CD14-positive monocyte (primary cell): ENCODE measurements at regions not wholly inside any gene's neighbourhood (a gene's known extent, or its start where the extent isn't known, plus 50 kb on each side); places are given as distances from the start of the nearest gene placed in this dataset.

Experiments used
- DNase-seq, 3 donors: peaks; one replicate each; pipeline ENCODE4 v3.0.0-alpha.2; 2011 to 2022
- H2AFZ ChIP-seq: 2 replicates; pipeline ENCODE4 v1.6.0; 2012; ENCODE audit warnings: mild to moderate bottlenecking, low read depth, low read length, inconsistent platforms; ENCODE audit not compliant: insufficient read depth, poor library complexity, severe bottlenecking
- H3K27ac ChIP-seq, 2 donors: 1 replicate in 1 of 2; 2 replicates in 1 of 2; pipeline ENCODE4 v1.5.1; 2012 to 2013; ENCODE audit warnings: low read length in 2 of 2, control low read depth in 1 of 2, inconsistent platforms in 1 of 2, low read depth in 1 of 2, mild to moderate bottlenecking in 1 of 2
- H3K27me3 ChIP-seq, 2 donors: one replicate each; pipeline versions ENCODE4 v1.6.0 to v1.6.1; 2011 to 2013; ENCODE audit warnings: low read length in 2 of 2; ENCODE audit not compliant: control insufficient read depth in 2 of 2, insufficient read depth in 2 of 2
- H3K36me3 ChIP-seq, 2 donors: replicated peaks in 1 of 2; 1 replicate in 1 of 2; 2 replicates in 1 of 2; pipeline versions ENCODE4 v1.5.1 to v1.6.1; 2012 to 2013; ENCODE audit warnings: low read length in 2 of 2, control low read depth in 1 of 2, inconsistent platforms in 1 of 2, mild to moderate bottlenecking in 1 of 2; ENCODE audit not compliant: insufficient read depth in 2 of 2, control insufficient read depth in 1 of 2
- H3K4me1 ChIP-seq, 2 donors: 1 replicate in 1 of 2; 2 replicates in 1 of 2; pipeline versions ENCODE4 v1.5.1 to v1.6.1; 2012 to 2013; ENCODE audit warnings: low read length in 2 of 2, control low read depth in 1 of 2, inconsistent platforms in 1 of 2, mild to moderate bottlenecking in 1 of 2, moderate library complexity in 1 of 2; ENCODE audit not compliant: insufficient read depth in 2 of 2, control insufficient read depth in 1 of 2
- H3K4me2 ChIP-seq: replicated peaks from 2 replicates; pipeline ENCODE3; 2012; ENCODE audit warnings: low read length, moderate library complexity, mild to moderate bottlenecking; ENCODE audit not compliant: poor library complexity, severe bottlenecking; ENCODE audit errors: extremely low read depth
- H3K4me3 ChIP-seq, 3 experiments: fragments of 200-600 bp in 1 of 3; sonication (generic) in 1 of 3; replicated peaks in 1 of 3; 1 replicate in 2 of 3; 2 replicates in 1 of 3; pipeline ENCODE4 v1.5.1; 2011 to 2013; ENCODE audit warnings: low read length in 3 of 3, mild to moderate bottlenecking in 3 of 3, control low read depth in 2 of 3, low read depth in 2 of 3, inconsistent platforms in 1 of 3, moderate library complexity in 1 of 3
- H3K79me2 ChIP-seq: 2 replicates; pipeline ENCODE4 v1.6.0; 2012; ENCODE audit warnings: mild to moderate bottlenecking, control low read depth, inconsistent platforms, low read length, moderate library complexity; ENCODE audit not compliant: insufficient read depth
- H3K9ac ChIP-seq: 2 replicates; pipeline ENCODE4 v1.6.0; 2017; ENCODE audit warnings: low read length, mild to moderate bottlenecking; ENCODE audit not compliant: insufficient read depth, poor library complexity, severe bottlenecking
- H3K9me3 ChIP-seq, 2 donors: replicated peaks in 1 of 2; 1 replicate in 1 of 2; 2 replicates in 1 of 2; pipeline versions ENCODE4 v1.5.1 to v1.6.1; 2012 to 2013; ENCODE audit warnings: low read length in 2 of 2, control low read depth in 1 of 2; ENCODE audit not compliant: control insufficient read depth in 1 of 2, insufficient read depth in 1 of 2
- H4K20me1 ChIP-seq: 2 replicates; pipeline ENCODE4 v1.6.0; 2012; ENCODE audit warnings: mild to moderate bottlenecking, low read length, control low read depth, moderate library complexity; ENCODE audit not compliant: insufficient read depth
- H3K27ac Mint-ChIP-seq, 7 donors: one replicate each; pipeline ENCODE4 v1.8.0; 2020; ENCODE audit warnings: mild to moderate bottlenecking in 7 of 7, mixed read lengths in 7 of 7, moderate library complexity in 6 of 7, inconsistent platforms in 2 of 7
- H3K27me3 Mint-ChIP-seq, 3 donors: one replicate each; pipeline ENCODE4 v1.8.0; 2021 to 2022; ENCODE audit warnings: low read depth in 3 of 3, mild to moderate bottlenecking in 3 of 3, mixed read lengths in 3 of 3, moderate library complexity in 3 of 3, inconsistent platforms in 1 of 3
- H3K36me3 Mint-ChIP-seq, 2 donors: one replicate each; pipeline ENCODE4 v1.8.0; 2020; ENCODE audit warnings: mixed read lengths in 2 of 2, inconsistent platforms in 1 of 2, mild to moderate bottlenecking in 1 of 2
- H3K4me1 Mint-ChIP-seq: one replicate; pipeline ENCODE4 v1.8.0; 2020; ENCODE audit warnings: mild to moderate bottlenecking, mixed read lengths
- H3K4me3 Mint-ChIP-seq, 2 donors: one replicate each; pipeline ENCODE4 v1.8.0; 2020; ENCODE audit warnings: mild to moderate bottlenecking in 2 of 2, mixed read lengths in 2 of 2, moderate library complexity in 1 of 2
- H3K9me3 Mint-ChIP-seq, 7 donors: one replicate each; pipeline ENCODE4 v1.8.0; 2020 to 2022; ENCODE audit warnings: mixed read lengths in 7 of 7, mild to moderate bottlenecking in 6 of 7, moderate library complexity in 6 of 7, inconsistent platforms in 2 of 7
- WGBS: methylation state at CpG from one replicate; pipeline ENCODE4 v1.1.5; 2013; ENCODE audit warnings: missing lambda C conversion rate; ENCODE audit not compliant: insufficient coverage; 5-methylcytosine and 5-hydroxymethylcytosine counted together
- intact Hi-C, 2 donors: fragments of 100-400 bp; cut with micrococcal nuclease; formaldehyde crosslinking; loops; one replicate each; pipeline versions ENCODE4 v1.15.0 to v1.15.1; 2023
- TF ChIP-seq, protein P1 (sequence below): fragments of 200-600 bp; IDR thresholded peaks from one replicate; pipeline ENCODE4 v1.8.0; 2022; ENCODE audit warnings: antibody characterized with exemption, mild to moderate bottlenecking

DNA sequence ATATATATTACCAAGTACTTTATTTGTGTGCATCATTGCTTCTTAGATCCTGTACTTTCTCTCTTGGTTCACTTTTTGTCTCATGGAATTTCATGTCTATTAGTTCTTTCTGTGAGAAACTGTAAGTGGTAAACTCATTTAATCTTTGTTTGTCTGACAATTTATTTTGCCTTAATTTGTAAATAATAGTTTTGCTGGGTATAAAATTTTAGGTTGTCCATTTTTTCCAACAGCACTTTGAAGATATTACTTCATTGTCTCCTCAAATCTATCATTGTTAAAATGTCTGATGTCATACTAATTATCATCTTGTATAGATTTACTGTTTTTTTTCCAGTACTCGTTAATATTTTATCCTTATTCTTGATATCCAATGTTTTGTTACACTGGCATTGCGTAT is 205.2 kb upstream of the CDYL start:
- intact Hi-C loops = no loop called here
- no peaks in the 10 kb centered on the region for H3K79me2 ChIP-seq

DNA sequence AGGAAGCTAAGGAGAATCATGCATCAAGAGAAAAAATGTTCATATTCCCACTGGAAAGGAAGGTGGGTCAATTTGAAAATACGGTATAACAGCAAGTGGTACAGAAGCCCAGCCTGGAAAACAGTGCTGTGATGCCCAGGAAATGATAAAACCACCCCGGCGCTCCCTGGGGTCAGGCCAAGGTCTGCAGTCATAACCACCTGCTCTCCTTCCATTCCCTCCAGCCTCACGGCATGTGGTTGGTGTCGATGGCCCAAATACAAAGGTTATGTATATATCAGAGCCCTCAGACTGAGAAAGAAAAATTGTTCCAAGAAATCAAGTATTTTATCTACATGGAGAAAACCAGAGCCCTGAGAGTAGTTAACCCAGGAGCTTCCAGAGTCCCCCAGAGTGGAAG is 208.1 kb upstream of the CDYL start:
- Histone ChIP-seq H3K27ac (no peak overlapping the region), H3K36me3 (no peaks in the 10 kb centered on the region), H3K4me2 (no peak overlapping the region), H3K4me3 (no peak overlapping the region), H3K9me3 (peaks cover 4 to 18% of the 10 kb centered on the region in 2 donors), H3K9ac (no peak overlapping the region), H3K4me1 (no peaks in the 10 kb centered on the region), H3K27me3 (no peaks in the 10 kb centered on the region), H2AFZ (no peak overlapping the region), H4K20me1 (no peaks in the 10 kb centered on the region), H3K79me2 (no peaks in the 10 kb centered on the region)
- intact Hi-C loops = no loop called here
- H3K4me3 Mint-ChIP-seq = no peak overlapping the region
- no peak for DNase-seq
- H3K36me3 Mint-ChIP-seq = no peaks in the 10 kb centered on the region
- TF ChIP-seq, protein P1, sequence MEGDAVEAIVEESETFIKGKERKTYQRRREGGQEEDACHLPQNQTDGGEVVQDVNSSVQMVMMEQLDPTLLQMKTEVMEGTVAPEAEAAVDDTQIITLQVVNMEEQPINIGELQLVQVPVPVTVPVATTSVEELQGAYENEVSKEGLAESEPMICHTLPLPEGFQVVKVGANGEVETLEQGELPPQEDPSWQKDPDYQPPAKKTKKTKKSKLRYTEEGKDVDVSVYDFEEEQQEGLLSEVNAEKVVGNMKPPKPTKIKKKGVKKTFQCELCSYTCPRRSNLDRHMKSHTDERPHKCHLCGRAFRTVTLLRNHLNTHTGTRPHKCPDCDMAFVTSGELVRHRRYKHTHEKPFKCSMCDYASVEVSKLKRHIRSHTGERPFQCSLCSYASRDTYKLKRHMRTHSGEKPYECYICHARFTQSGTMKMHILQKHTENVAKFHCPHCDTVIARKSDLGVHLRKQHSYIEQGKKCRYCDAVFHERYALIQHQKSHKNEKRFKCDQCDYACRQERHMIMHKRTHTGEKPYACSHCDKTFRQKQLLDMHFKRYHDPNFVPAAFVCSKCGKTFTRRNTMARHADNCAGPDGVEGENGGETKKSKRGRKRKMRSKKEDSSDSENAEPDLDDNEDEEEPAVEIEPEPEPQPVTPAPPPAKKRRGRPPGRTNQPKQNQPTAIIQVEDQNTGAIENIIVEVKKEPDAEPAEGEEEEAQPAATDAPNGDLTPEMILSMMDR = no peak
- H3K9me3 Mint-ChIP-seq = peaks cover 0 to 23% (median 16%) of the 10 kb centered on the region in 7 donors
- no peaks in the 10 kb centered on the region for H3K4me1 Mint-ChIP-seq
- H3K27ac Mint-ChIP-seq = no peak overlapping the region
- whole genome bisulfite sequencing = 100% methylated on average over 1 of the region's 5 CpGs
- peaks cover 0 to 3% (median 2%) of the 10 kb centered on the region in 3 donors for H3K27me3 Mint-ChIP-seq

More for the DNA sequence above, 205.2 kb upstream of the CDYL start:
- WGBS = no CpG with 5 or more reads among the region's 2 CpGs
- Mint-ChIP-seq H3K27ac (no peak overlapping the region), H3K4me1 (no peaks in the 10 kb centered on the region), H3K9me3 (peaks cover 2 to 25% (median 15%) of the 10 kb centered on the region in 7 donors), H3K27me3 (peaks cover 0 to 4% (median 4%) of the 10 kb centered on the region in 3 donors), H3K4me3 (no peak overlapping the region), H3K36me3 (no peaks in the 10 kb centered on the region)
- Histone ChIP-seq H3K9me3 (peaks cover 4 to 18% of the 10 kb centered on the region in 2 donors), H3K27me3 (no peaks in the 10 kb centered on the region), H3K36me3 (no peaks in the 10 kb centered on the region), H3K9ac (no peak overlapping the region), H3K4me2 (no peak overlapping the region), H3K27ac (no peak overlapping the region), H2AFZ (no peak overlapping the region), H3K4me3 (no peak overlapping the region), H4K20me1 (no peaks in the 10 kb centered on the region), H3K4me1 (no peaks in the 10 kb centered on the region)
- no peak for DNase-seq
- TF ChIP-seq, protein P1 = no peak
